Small intestine (tissue), 7 donors: ENCODE measurements at regions not wholly inside any gene's neighbourhood (a gene's known extent, or its start where the extent isn't known, plus 50 kb on each side); places are given as distances from the start of the nearest gene placed in this dataset.

ENCODE experiments used
- DNase-seq, 2 donors: peaks; one replicate each; pipeline versions ENCODE4 v3.0.0 to v3.0.0-alpha.2; 2013
- FAIRE-seq: peaks from 2 replicates; lab custom pipeline; 2012; peaks lifted over from hg19 to GRCh38; lab: Jason Lieb, UNC
- H3K27ac ChIP-seq, 3 donors: one replicate each; pipeline ENCODE4 v1.5.1; 2013; ENCODE audit warnings: low read length in 2 of 3, mild to moderate bottlenecking in 2 of 3, control low read depth in 1 of 3, inconsistent platforms in 1 of 3, low read depth in 1 of 3, moderate library complexity in 1 of 3
- H3K27me3 ChIP-seq, 3 donors: one replicate each; pipeline ENCODE4 v1.6.1; 2013; ENCODE audit warnings: low read length in 3 of 3, inconsistent platforms in 1 of 3; ENCODE audit not compliant: control insufficient read depth in 3 of 3, insufficient read depth in 3 of 3
- H3K36me3 ChIP-seq, 3 donors: one replicate each; pipeline ENCODE4 v1.6.1; 2013; ENCODE audit warnings: low read length in 3 of 3, inconsistent platforms in 1 of 3, low read depth in 1 of 3, mild to moderate bottlenecking in 1 of 3, moderate library complexity in 1 of 3; ENCODE audit not compliant: control insufficient read depth in 3 of 3, insufficient read depth in 2 of 3
- H3K4me1 ChIP-seq, 3 donors: one replicate each; pipeline ENCODE4 v1.6.1; 2013; ENCODE audit warnings: low read length in 2 of 3, inconsistent platforms in 1 of 3, low read depth in 1 of 3, mild to moderate bottlenecking in 1 of 3, moderate library complexity in 1 of 3; ENCODE audit not compliant: control insufficient read depth in 3 of 3, insufficient read depth in 2 of 3
- H3K4me3 ChIP-seq, 3 donors: one replicate each; pipeline ENCODE4 v1.5.1; 2013; ENCODE audit warnings: low read length in 3 of 3, control low read depth in 1 of 3, inconsistent platforms in 1 of 3, low read depth in 1 of 3, mild to moderate bottlenecking in 1 of 3, moderate library complexity in 1 of 3
- H3K9me3 ChIP-seq, 2 donors: one replicate each; pipeline ENCODE4 v1.6.1; 2013; ENCODE audit warnings: low read depth in 1 of 2, low read length in 1 of 2; ENCODE audit not compliant: control insufficient read depth in 2 of 2, insufficient read depth in 1 of 2
- WGBS, 3 donors: extraction: QIAGEN DNeasy Blood & Tissue Kit; methylation state at CpG; one replicate each; pipeline ENCODE4 v1.1.7; 2013; 5-methylcytosine and 5-hydroxymethylcytosine counted together
- donor health status: healthy with polysubstance abuse.
- donor health status: control.
- donor health status: control.
- donor health status: Bipolar disorder and iron deficiency.
- donor health status: healthy.

GRCh38 chr6:141851063-141851462 lies 281.7 kb upstream of the GJE1 start:
- WGBS, 3 donors = 74 to 87% (median 76%) methylated on average over 3 of the region's 3 CpGs
- H3K27ac ChIP-seq = no peak overlapping the region

GRCh38 chr6:141848029-141848890 lies 284.5 kb upstream of the GJE1 start:
- Histone ChIP-seq H3K4me3 (no peak overlapping the region), H3K27me3 (no peaks in the 10 kb centered on the region), H3K36me3 (no peaks in the 10 kb centered on the region), H3K4me1 (no peaks in the 10 kb centered on the region), H3K27ac (no peak overlapping the region), H3K9me3 (no peaks in the 10 kb centered on the region)
- DNase-seq (peak in 1 of 2 donors; percentile 22), FAIRE-seq (no peak)
- whole genome bisulfite sequencing, 3 donors = 65 to 69% (median 67%) methylated on average over 6 of the region's 6 CpGs

More at GRCh38 chr6:141851063-141851462, 281.7 kb upstream of the GJE1 start:
- no peak overlapping the region for H3K4me3 ChIP-seq
- no peak for DNase-seq
- H3K36me3 ChIP-seq = no peaks in the 10 kb centered on the region
- H3K4me1 ChIP-seq = no peaks in the 10 kb centered on the region
- no peak for FAIRE-seq
- no peaks in the 10 kb centered on the region for H3K9me3 ChIP-seq
- no peaks in the 10 kb centered on the region for H3K27me3 ChIP-seq

- 66 to 80% (median 76%) methylated on average over 4 of the region's 4 CpGs for WGBS, 3 donors
- no peak for FAIRE-seq
- H3K27ac ChIP-seq = no peak overlapping the region
Measured at GRCh38 chr6:141846639-141847038, 286.1 kb upstream of the GJE1 start.

GRCh38 chr6:141843178-141843834 lies 289.4 kb upstream of the GJE1 start:
- Histone ChIP-seq H3K27me3 (no peaks in the 10 kb centered on the region), H3K4me1 (no peaks in the 10 kb centered on the region), H3K36me3 (no peaks in the 10 kb centered on the region), H3K4me3 (no peak overlapping the region), H3K27ac (no peak overlapping the region), H3K9me3 (no peaks in the 10 kb centered on the region)
- FAIRE-seq (no peak), DNase-seq (no peak)
- WGBS, 3 donors = 83 to 85% (median 85%) methylated on average over 3 of the region's 3 CpGs

More at GRCh38 chr6:141846639-141847038, 286.1 kb upstream of the GJE1 start:
- Histone ChIP-seq H3K4me3 (no peak overlapping the region), H3K36me3 (no peaks in the 10 kb centered on the region), H3K4me1 (no peaks in the 10 kb centered on the region), H3K9me3 (no peaks in the 10 kb centered on the region), H3K27me3 (no peaks in the 10 kb centered on the region)
- DNase-seq = no peak

- Histone ChIP-seq H3K27ac (no peak overlapping the region), H3K27me3 (no peaks in the 10 kb centered on the region), H3K4me1 (no peaks in the 10 kb centered on the region), H3K4me3 (no peak overlapping the region), H3K9me3 (no peaks in the 10 kb centered on the region), H3K36me3 (no peaks in the 10 kb centered on the region)
- DNase-seq = no peak
- WGBS, 3 donors = 80 to 86% (median 82%) methylated on average over 7 of the region's 7 CpGs
- no peak for FAIRE-seq
Measured at GRCh38 chr6:141833001-141833655, 299.6 kb upstream of the GJE1 start.

GRCh38 chr6:141830530-141830929 lies 302.2 kb upstream of the GJE1 start:
- Histone ChIP-seq H3K27me3 (no peaks in the 10 kb centered on the region), H3K9me3 (no peaks in the 10 kb centered on the region), H3K36me3 (no peaks in the 10 kb centered on the region), H3K27ac (no peak overlapping the region), H3K4me1 (no peaks in the 10 kb centered on the region), H3K4me3 (no peak overlapping the region)
- FAIRE-seq (no peak), DNase-seq (no peak)
- WGBS, 3 donors = 69 to 79% (median 71%) methylated on average over 1 of the region's 1 CpG

GRCh38 chr6:141829566-141830360 lies 303.0 kb upstream of the GJE1 start:
- no peak for FAIRE-seq
- no peaks in the 10 kb centered on the region for H3K27me3 ChIP-seq
- H3K4me1 ChIP-seq = no peaks in the 10 kb centered on the region
- no peak for DNase-seq
- no peaks in the 10 kb centered on the region for H3K9me3 ChIP-seq
- WGBS, 3 donors = 33 to 51% (median 37%) methylated on average over 4 of the region's 4 CpGs
- H3K4me3 ChIP-seq = no peak overlapping the region
- no peaks in the 10 kb centered on the region for H3K36me3 ChIP-seq
- no peak overlapping the region for H3K27ac ChIP-seq

- DNase-seq = no peak
- no peaks in the 10 kb centered on the region for H3K9me3 ChIP-seq
- no peak for FAIRE-seq
- H3K27me3 ChIP-seq = no peaks in the 10 kb centered on the region
- no peak overlapping the region for H3K27ac ChIP-seq
- no peak overlapping the region for H3K4me3 ChIP-seq
- H3K4me1 ChIP-seq = no peaks in the 10 kb centered on the region
- no peaks in the 10 kb centered on the region for H3K36me3 ChIP-seq
- 59 to 83% (median 66%) methylated on average over 1 of the region's 1 CpG for WGBS, 3 donors
Measured at GRCh38 chr6:141824350-141824749, 308.4 kb upstream of the GJE1 start.
